Thyroid gland (tissue), 4 donors: ENCODE measurements at regions not wholly inside any gene's neighbourhood (a gene's known extent, or its start where the extent isn't known, plus 50 kb on each side); places are given as distances from the start of the nearest gene placed in this dataset.

Source experiments
- DNase-seq, 2 donors: peaks; one replicate each; pipeline ENCODE4 v3.0.0-alpha.2; 2019
- H3K27ac ChIP-seq, 3 donors: fragments of 200-600 bp; sonication (generic); 1 replicate in 2 of 3; 2 replicates in 1 of 3; pipeline ENCODE4 v1.5.1; 2016 to 2019; ENCODE audit warnings: mild to moderate bottlenecking in 1 of 3, moderate library complexity in 1 of 3
- H3K27me3 ChIP-seq: fragments of 200-600 bp; sonication (generic); one replicate; pipeline ENCODE4 v1.5.1; 2019
- H3K36me3 ChIP-seq, 2 donors: fragments of 200-600 bp; sonication (generic); one replicate each; pipeline ENCODE4 v1.5.1; 2016 to 2019
- H3K4me1 ChIP-seq, 2 donors: fragments of 200-600 bp; sonication (generic); one replicate each; pipeline ENCODE4 v1.5.1; 2017 to 2019
- H3K4me3 ChIP-seq, 3 donors: fragments of 200-600 bp; sonication (generic); replicated peaks in 1 of 3; 1 replicate in 2 of 3; 2 replicates in 1 of 3; pipeline ENCODE4 v1.5.1; 2016; ENCODE audit warnings: mild to moderate bottlenecking in 1 of 3
- H3K9me3 ChIP-seq: fragments of 200-600 bp; sonication (generic); one replicate; pipeline ENCODE4 v1.5.1; 2017
- POLR2A ChIP-seq, 2 donors: fragments of 450-650 bp; IDR thresholded peaks; one replicate each; pipeline ENCODE4 v1.6.1; 2017; ENCODE audit warnings: antibody characterized with exemption in 2 of 2, mild to moderate bottlenecking in 2 of 2, moderate library complexity in 1 of 2
- WGBS, 2 donors: methylation state at CpG; one replicate each; pipeline ENCODE4 v1.1.5; 2017; 5-methylcytosine and 5-hydroxymethylcytosine counted together
- intact Hi-C: fragments of 100-400 bp; cut with DNase I; formaldehyde crosslinking; loops from one replicate; pipeline ENCODE4 v1.15.1; 2023
- TF ChIP-seq, protein P1 (sequence below), 6 experiments: fragments of 200-600 bp in 3 of 6; fragments of 450-650 bp in 3 of 6; sonication (generic) in 3 of 6; IDR thresholded peaks; one replicate each; pipeline ENCODE4 v1.5.1; 2016 to 2019; ENCODE audit warnings: antibody characterized with exemption in 6 of 6, mild to moderate bottlenecking in 2 of 6, inconsistent platforms in 1 of 6, moderate library complexity in 1 of 6

DNA sequence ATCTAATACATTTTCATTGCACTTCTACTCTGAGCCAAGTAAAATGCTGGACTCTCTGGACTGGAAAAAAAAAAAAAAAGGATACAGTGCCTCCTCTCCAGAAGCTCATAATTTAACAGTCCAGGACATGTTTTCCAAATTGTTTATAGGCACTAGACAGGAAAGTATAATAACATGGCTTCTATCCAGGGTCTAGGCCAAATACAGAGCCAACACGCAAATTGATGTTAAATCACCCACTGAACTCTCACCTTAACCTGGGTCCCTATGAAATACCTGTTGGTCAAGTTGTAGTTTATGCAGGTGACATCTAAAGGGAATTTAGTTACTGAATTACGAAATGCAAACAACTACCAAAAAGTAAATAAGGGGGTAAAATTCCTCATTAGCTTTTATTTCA lies 428.7 kb upstream of the LUZP2 start:
- intact Hi-C loops: no loop called here
- WGBS, 2 donors: 80 to 93% methylated on average over 2 of the region's 2 CpGs
- Histone ChIP-seq H3K27ac (no peak overlapping the region), H3K4me1 (no peaks in the 10 kb centered on the region), H3K9me3 (no peaks in the 10 kb centered on the region), H3K4me3 (no peak overlapping the region), H3K36me3 (no peaks in the 10 kb centered on the region), H3K27me3 (no peaks in the 10 kb centered on the region)
- TF ChIP-seq, protein P1, sequence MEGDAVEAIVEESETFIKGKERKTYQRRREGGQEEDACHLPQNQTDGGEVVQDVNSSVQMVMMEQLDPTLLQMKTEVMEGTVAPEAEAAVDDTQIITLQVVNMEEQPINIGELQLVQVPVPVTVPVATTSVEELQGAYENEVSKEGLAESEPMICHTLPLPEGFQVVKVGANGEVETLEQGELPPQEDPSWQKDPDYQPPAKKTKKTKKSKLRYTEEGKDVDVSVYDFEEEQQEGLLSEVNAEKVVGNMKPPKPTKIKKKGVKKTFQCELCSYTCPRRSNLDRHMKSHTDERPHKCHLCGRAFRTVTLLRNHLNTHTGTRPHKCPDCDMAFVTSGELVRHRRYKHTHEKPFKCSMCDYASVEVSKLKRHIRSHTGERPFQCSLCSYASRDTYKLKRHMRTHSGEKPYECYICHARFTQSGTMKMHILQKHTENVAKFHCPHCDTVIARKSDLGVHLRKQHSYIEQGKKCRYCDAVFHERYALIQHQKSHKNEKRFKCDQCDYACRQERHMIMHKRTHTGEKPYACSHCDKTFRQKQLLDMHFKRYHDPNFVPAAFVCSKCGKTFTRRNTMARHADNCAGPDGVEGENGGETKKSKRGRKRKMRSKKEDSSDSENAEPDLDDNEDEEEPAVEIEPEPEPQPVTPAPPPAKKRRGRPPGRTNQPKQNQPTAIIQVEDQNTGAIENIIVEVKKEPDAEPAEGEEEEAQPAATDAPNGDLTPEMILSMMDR (IDR thresholded peaks at IDR 0.05): no peak
- no peak for TF ChIP-seq POLR2A (IDR thresholded peaks at IDR 0.05)
- DNase-seq: no peak

DNA sequence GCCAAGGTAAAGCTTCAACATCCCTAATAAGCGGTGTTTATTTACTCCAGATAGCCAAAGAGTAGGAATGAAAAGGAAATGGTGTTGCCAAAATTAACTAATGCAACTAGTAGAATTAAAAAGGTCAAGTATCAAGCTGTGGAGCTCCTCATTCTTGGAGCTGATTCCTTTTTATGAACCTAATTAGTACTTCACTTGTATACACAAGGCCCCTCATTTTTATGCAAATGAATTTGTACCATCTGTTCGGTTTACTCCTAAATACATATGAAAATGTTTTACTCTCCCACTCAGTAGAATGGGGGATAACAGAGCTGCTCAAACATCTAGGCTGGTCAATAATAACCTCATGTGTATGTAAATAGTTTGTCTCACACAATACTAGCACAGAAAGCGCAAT lies 426.4 kb upstream of the LUZP2 start:
- 90 to 96% methylated on average over 3 of the region's 3 CpGs for WGBS, 2 donors
- no peak for DNase-seq
- Histone ChIP-seq H3K4me3 (no peak overlapping the region), H3K36me3 (no peaks in the 10 kb centered on the region), H3K27ac (no peak overlapping the region), H3K4me1 (no peaks in the 10 kb centered on the region), H3K27me3 (no peaks in the 10 kb centered on the region), H3K9me3 (no peaks in the 10 kb centered on the region)
- intact Hi-C loops: no loop called here
- TF ChIP-seq POLR2A (IDR thresholded peaks at IDR 0.05): no peak
- TF ChIP-seq, protein P1 (IDR thresholded peaks at IDR 0.05): no peak

DNA sequence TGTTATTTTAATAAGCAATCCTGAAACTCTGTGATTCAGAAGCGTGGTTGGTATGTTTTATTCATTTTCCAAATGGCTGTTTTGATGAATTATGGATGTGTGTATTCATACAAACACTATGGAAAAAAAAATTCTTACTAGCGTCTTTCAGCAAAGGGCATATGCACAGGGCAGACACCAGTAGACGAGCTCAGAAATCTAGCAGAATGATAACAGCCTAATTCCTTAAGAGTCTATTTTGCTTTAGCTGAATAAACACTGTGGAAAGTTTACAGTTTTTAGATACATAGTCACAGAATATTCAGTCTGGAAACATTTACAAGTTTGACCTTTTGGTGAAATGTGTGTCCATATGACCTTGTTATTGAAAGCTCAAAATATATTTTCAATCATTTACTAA lies 418.8 kb upstream of the LUZP2 start:
- TF ChIP-seq, protein P1 (IDR thresholded peaks at IDR 0.05): no peak
- TF ChIP-seq POLR2A (IDR thresholded peaks at IDR 0.05): no peak
- no peak overlapping the region for H3K4me3 ChIP-seq
- no peak overlapping the region for H3K27ac ChIP-seq
- intact Hi-C loops: no loop called here
- WGBS, 2 donors: 75 to 76% methylated on average over 3 of the region's 3 CpGs
- no peaks in the 10 kb centered on the region for H3K36me3 ChIP-seq
- DNase-seq: no peak
- no peaks in the 10 kb centered on the region for H3K27me3 ChIP-seq
- no peaks in the 10 kb centered on the region for H3K9me3 ChIP-seq
- H3K4me1 ChIP-seq: no peaks in the 10 kb centered on the region

DNA sequence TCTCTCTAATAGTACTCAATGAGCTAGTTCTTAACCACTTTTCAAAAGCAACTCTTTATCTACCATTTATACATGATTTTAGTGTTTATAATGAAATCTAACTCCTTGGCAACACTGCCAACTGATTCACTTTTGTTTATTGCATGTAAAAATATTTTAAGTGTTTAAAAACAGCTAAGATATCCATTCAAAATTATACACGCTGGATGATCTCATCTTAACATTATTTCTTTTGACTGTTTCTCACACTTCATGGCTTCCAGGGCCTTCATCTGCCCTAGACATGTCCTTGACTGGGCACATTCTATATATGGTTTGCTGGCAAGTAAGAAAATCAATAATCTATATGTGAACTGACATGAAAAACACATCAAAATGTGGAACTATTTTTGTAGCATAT lies 414.6 kb upstream of the LUZP2 start:
- WGBS, 2 donors: 69 to 72% methylated on average over 1 of the region's 1 CpG
- Histone ChIP-seq H3K27me3 (no peaks in the 10 kb centered on the region), H3K36me3 (no peaks in the 10 kb centered on the region), H3K27ac (no peak overlapping the region), H3K4me3 (no peak overlapping the region), H3K9me3 (no peaks in the 10 kb centered on the region), H3K4me1 (no peaks in the 10 kb centered on the region)
- TF ChIP-seq POLR2A (IDR thresholded peaks at IDR 0.05): no peak
- TF ChIP-seq, protein P1 (IDR thresholded peaks at IDR 0.05): no peak
- DNase-seq: no peak
- intact Hi-C loops: no loop called here

DNA sequence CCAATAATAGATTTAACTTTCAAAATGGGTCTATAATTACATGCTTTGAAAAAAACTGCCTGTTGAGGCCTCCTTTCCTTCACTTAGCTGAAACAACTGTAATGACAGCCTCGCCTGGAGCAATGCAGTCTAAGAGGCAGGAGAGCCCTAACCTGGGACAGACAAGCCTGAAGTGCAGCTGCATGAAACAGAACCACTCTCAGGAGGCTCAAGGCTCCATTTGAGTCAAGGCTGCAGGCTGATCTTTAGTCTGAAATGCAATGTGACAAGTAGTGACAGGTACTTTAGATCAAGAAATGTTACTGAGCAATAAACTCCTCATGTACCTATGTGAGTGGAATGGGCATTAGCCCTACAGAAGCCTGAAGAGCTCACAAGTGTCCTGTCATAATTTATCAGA lies 414.0 kb upstream of the LUZP2 start:
- H3K4me1 ChIP-seq: no peaks in the 10 kb centered on the region

More for the DNA sequence above, 414.0 kb upstream of the LUZP2 start:
- no peaks in the 10 kb centered on the region for H3K27me3 ChIP-seq
- DNase-seq: no peak
- H3K27ac ChIP-seq: no peak overlapping the region
- 44 to 67% methylated on average over 1 of the region's 1 CpG for WGBS, 2 donors
- intact Hi-C loops: no loop called here
- H3K9me3 ChIP-seq: no peaks in the 10 kb centered on the region
- no peaks in the 10 kb centered on the region for H3K36me3 ChIP-seq
- TF ChIP-seq, protein P1 (IDR thresholded peaks at IDR 0.05): no peak
- TF ChIP-seq POLR2A (IDR thresholded peaks at IDR 0.05): no peak
- no peak overlapping the region for H3K4me3 ChIP-seq
